Pancreas (tissue), 10 donors: ENCODE measurements at regions not wholly inside any gene's neighbourhood (a gene's known extent, or its start where the extent isn't known, plus 50 kb on each side); places are given as distances from the start of the nearest gene placed in this dataset.

Experiments used
- ATAC-seq, 4 donors: fragments of 200-7000 bp; cut with Tn5 transposase; one replicate each; pipeline versions ENCODE4 v1.8.0 to v1.9.1; 2020; ENCODE audit warnings: mild to moderate bottlenecking in 4 of 4, moderate library complexity in 4 of 4
- DNase-seq, 6 donors: peaks; one replicate each; pipeline ENCODE4 v3.0.0-alpha.2; 2020
- FAIRE-seq: peaks from 2 replicates; lab custom pipeline; 2012; peaks lifted over from hg19 to GRCh38; lab: Jason Lieb, UNC
- H3K27ac ChIP-seq, 4 donors: fragments of 200-600 bp; sonication (generic); 1 replicate in 3 of 4; 2 replicates in 1 of 4; pipeline versions ENCODE4 v1.5.0 to v1.8.0; 2020
- H3K27me3 ChIP-seq, 4 donors: fragments of 200-600 bp; one replicate each; pipeline ENCODE4 v1.8.0; 2021
- H3K36me3 ChIP-seq, 3 donors: fragments of 200-600 bp; sonication (generic) in 1 of 3; one replicate each; pipeline versions ENCODE4 v1.5.0 to v1.8.0; 2020 to 2021
- H3K4me1 ChIP-seq, 3 donors: fragments of 200-600 bp; one replicate each; pipeline ENCODE4 v1.8.0; 2021
- H3K4me3 ChIP-seq, 4 donors: fragments of 200-600 bp; sonication (generic) in 2 of 4; one replicate each; pipeline versions ENCODE4 v1.5.0 to v1.8.0; 2020 to 2021
- H3K9me3 ChIP-seq, 4 donors: fragments of 200-600 bp; one replicate each; pipeline ENCODE4 v1.8.0; 2021
- CTCF ChIP-seq, 4 donors: fragments of 200-600 bp; sonication (generic) in 3 of 4; IDR thresholded peaks; one replicate each; pipeline versions ENCODE4 v1.5.0 to v1.8.0; 2021; ENCODE audit warnings: antibody characterized with exemption in 4 of 4
- WGBS, 2 donors: extraction: QIAGEN DNeasy Blood & Tissue Kit; methylation state at CpG; one replicate each; pipeline ENCODE4 v1.1.7; 2013; 5-methylcytosine and 5-hydroxymethylcytosine counted together
- intact Hi-C, 3 donors: fragments of 100-400 bp; cut with DNase I; formaldehyde crosslinking; loops; one replicate each; pipeline versions ENCODE4 v1.11.1 to v1.14.2; 2022
- donor health status: healthy with polysubstance abuse.
- donor health status: DM: no; HTN: no; CAD: no; lungs with moderate emphysema.
- donor health status: DM: no; HTN: no; CAD: no.
- donor health status: control.
- donor health status: control.
- donor health status: Bipolar disorder and iron deficiency.
- donor health status: DM: yes; HTN: yes; CAD: no.
- donor health status: DM: no; HTN: no; CAD: no.
- donor health status: DM: no; HTN: no; CAD: no.
- donor health status: DM: yes; HTN: yes; CAD: no.

- TF ChIP-seq CTCF (IDR thresholded peaks at IDR 0.05): no peak
- 69 to 81% methylated on average over 2 of the region's 2 CpGs for WGBS, 2 donors
- Histone ChIP-seq H3K4me3 (no peak overlapping the region), H3K9me3 (no peaks in the 10 kb centered on the region), H3K27ac (no peak overlapping the region), H3K4me1 (no peaks in the 10 kb centered on the region), H3K36me3 (no peaks in the 10 kb centered on the region), H3K27me3 (no peaks in the 10 kb centered on the region)
- intact Hi-C loops: no loop called here
- ATAC-seq: no peak
- FAIRE-seq: no peak
- no peak for DNase-seq
Measured at GRCh38 chr5:110049816-110050215, 360.1 kb downstream of the MAN2A1 start.

GRCh38 chr5:110050640-110051345, 361.1 kb downstream of the MAN2A1 start:
- ATAC-seq: no peak
- H3K27ac ChIP-seq: no peak overlapping the region
- no peaks in the 10 kb centered on the region for H3K36me3 ChIP-seq
- no peak for TF ChIP-seq CTCF (IDR thresholded peaks at IDR 0.05)
- DNase-seq: no peak
- WGBS, 2 donors: 90% methylated on average over 5 of the region's 5 CpGs
- H3K9me3 ChIP-seq: no peaks in the 10 kb centered on the region
- H3K27me3 ChIP-seq: no peaks in the 10 kb centered on the region
- intact Hi-C loops: no loop called here
- FAIRE-seq: no peak
- H3K4me3 ChIP-seq: no peak overlapping the region
- H3K4me1 ChIP-seq: no peaks in the 10 kb centered on the region

DNA sequence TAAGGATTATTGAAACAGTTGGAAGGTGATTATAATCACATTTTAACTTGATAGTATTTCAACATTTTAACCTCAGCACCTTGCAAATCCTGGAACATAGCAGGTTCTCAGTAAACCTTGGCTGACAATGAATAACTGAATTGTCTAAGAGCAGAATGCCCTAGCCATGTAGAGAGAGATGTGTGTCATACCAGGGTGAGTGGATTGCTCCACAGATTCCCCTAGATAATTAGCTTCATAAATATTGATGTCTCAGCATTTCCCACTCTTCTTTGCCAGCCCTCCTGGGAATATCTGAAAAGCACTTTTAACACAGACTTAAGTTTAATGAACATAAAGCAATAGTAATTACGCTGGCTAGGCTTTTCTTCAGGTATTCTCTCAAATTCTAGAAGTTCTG, 363.5 kb downstream of the MAN2A1 start:
- 88% methylated on average over 1 of the region's 1 CpG for WGBS, 2 donors
- ATAC-seq (no peak), FAIRE-seq (no peak)

DNA sequence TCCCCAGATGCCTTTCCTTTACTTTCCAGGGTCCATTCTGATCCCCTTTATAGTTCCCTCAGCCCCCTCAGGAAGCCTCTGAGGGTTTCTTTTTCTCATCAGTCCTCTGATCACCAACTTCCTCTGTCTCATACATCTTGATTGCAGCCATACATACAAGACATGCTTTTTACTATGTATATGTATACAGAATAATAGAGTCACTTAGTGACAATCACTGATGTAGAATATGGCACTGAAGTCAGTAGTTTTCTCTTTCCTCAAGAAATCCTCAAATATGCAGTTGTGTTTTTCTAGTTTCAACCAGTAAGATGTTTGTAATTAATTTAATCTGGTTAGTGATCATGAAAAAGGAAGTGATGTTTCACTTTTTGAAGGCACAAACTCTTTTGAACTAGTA, 364.1 kb downstream of the MAN2A1 start:
- Histone ChIP-seq H3K27ac (no peak overlapping the region), H3K4me3 (no peak overlapping the region), H3K27me3 (no peaks in the 10 kb centered on the region), H3K36me3 (no peaks in the 10 kb centered on the region), H3K4me1 (no peaks in the 10 kb centered on the region), H3K9me3 (no peaks in the 10 kb centered on the region)
- intact Hi-C loops: no loop called here
- no peak for TF ChIP-seq CTCF (IDR thresholded peaks at IDR 0.05)
- DNase-seq (no peak), ATAC-seq (no peak), FAIRE-seq (no peak)

More for the DNA sequence above, 363.5 kb downstream of the MAN2A1 start:
- H3K36me3 ChIP-seq: no peaks in the 10 kb centered on the region
- H3K27ac ChIP-seq: no peak overlapping the region
- H3K27me3 ChIP-seq: no peaks in the 10 kb centered on the region
- H3K9me3 ChIP-seq: no peaks in the 10 kb centered on the region
- intact Hi-C loops: no loop called here
- no peak overlapping the region for H3K4me3 ChIP-seq
- DNase-seq: no peak
- TF ChIP-seq CTCF (IDR thresholded peaks at IDR 0.05): no peak
- H3K4me1 ChIP-seq: no peaks in the 10 kb centered on the region

GRCh38 chr5:110054240-110054639, 364.5 kb downstream of the MAN2A1 start:
- Histone ChIP-seq H3K4me1 (no peaks in the 10 kb centered on the region), H3K27me3 (no peaks in the 10 kb centered on the region), H3K9me3 (no peaks in the 10 kb centered on the region), H3K4me3 (no peak overlapping the region), H3K36me3 (no peaks in the 10 kb centered on the region), H3K27ac (no peak overlapping the region)
- peak in 1 of 6 donors; percentile 11 for DNase-seq
- intact Hi-C loops: no loop called here
- no peak for TF ChIP-seq CTCF (IDR thresholded peaks at IDR 0.05)
- 50 to 60% methylated on average over 2 of the region's 2 CpGs for WGBS, 2 donors
- peak in 3 of 4 donors; percentile 47 to 73 (median 56) for ATAC-seq
- FAIRE-seq: no peak
